NB4 (cell line): ENCODE measurements at regions not wholly inside any gene's neighbourhood (a gene's known extent, or its start where the extent isn't known, plus 50 kb on each side); places are given as distances from the start of the nearest gene placed in this dataset.

ENCODE experiments used
- MAX ChIP-seq: IDR thresholded peaks from 2 replicates; pipeline ENCODE4 v1.6.1; 2011; ENCODE audit warnings: low read depth, low read length
- MYC ChIP-seq: IDR thresholded peaks from 2 replicates; pipeline ENCODE4 v1.6.1; 2011; ENCODE audit warnings: low read depth, low read length
- POLR2A ChIP-seq: IDR thresholded peaks from 2 replicates; pipeline ENCODE4 v1.6.1; 2011; ENCODE audit warnings: mild to moderate bottlenecking; ENCODE audit not compliant: insufficient read length; ENCODE audit errors: extremely low read depth
- TF ChIP-seq, protein P1 (sequence below): IDR thresholded peaks from one replicate; pipeline ENCODE4 v1.5.1; 2012; ENCODE audit warnings: low read depth, low read length

GRCh38 chr20:12068121-12068520, 150.4 kb downstream of the BTBD3 start:
- TF ChIP-seq POLR2A (no peak), MYC (no peak), MAX (no peak)
- TF ChIP-seq, protein P1, sequence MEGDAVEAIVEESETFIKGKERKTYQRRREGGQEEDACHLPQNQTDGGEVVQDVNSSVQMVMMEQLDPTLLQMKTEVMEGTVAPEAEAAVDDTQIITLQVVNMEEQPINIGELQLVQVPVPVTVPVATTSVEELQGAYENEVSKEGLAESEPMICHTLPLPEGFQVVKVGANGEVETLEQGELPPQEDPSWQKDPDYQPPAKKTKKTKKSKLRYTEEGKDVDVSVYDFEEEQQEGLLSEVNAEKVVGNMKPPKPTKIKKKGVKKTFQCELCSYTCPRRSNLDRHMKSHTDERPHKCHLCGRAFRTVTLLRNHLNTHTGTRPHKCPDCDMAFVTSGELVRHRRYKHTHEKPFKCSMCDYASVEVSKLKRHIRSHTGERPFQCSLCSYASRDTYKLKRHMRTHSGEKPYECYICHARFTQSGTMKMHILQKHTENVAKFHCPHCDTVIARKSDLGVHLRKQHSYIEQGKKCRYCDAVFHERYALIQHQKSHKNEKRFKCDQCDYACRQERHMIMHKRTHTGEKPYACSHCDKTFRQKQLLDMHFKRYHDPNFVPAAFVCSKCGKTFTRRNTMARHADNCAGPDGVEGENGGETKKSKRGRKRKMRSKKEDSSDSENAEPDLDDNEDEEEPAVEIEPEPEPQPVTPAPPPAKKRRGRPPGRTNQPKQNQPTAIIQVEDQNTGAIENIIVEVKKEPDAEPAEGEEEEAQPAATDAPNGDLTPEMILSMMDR, result no peak
